Fibroblast of lung (primary cell): ENCODE measurements at regions not wholly inside any gene's neighbourhood (a gene's known extent, or its start where the extent isn't known, plus 50 kb on each side); places are given as distances from the start of the nearest gene placed in this dataset.

ENCODE experiments used
- EZH2 ChIP-seq: IDR thresholded peaks from 2 replicates; pipeline ENCODE4 v1.5.1; 2012; ENCODE audit warnings: low read length, control low read depth, mild to moderate bottlenecking; ENCODE audit errors: missing control alignments
- TF ChIP-seq, protein P1 (sequence below), 2 donors: IDR thresholded peaks in 1 of 2; conservative IDR thresholded peaks in 1 of 2; 1 replicate in 1 of 2; 2 replicates in 1 of 2; pipeline ENCODE4 v1.5.1; 2011 to 2012; ENCODE audit warnings: low read length in 2 of 2, control low read depth in 1 of 2, inconsistent platforms in 1 of 2, low read depth in 1 of 2, mild to moderate bottlenecking in 1 of 2

DNA sequence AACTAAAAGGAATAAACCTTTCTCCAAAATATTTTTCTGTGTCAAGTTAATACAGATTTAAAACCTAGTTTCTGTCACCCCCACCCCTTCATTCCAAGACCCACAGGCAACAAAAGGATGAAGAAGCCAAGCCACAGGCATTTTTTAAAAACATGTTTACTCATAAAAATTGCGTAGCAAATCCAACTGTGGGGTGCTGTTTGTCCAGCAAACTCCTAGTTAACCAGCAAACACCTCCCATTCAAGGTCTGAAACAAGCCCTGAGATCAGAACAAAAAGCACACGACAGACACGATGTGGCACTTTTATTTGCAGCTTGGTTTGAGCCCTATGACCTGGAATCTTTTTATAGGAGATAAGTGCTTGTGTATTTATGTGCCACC lies 149.9 kb upstream of the CAMK1G start:
- TF ChIP-seq, protein P1, sequence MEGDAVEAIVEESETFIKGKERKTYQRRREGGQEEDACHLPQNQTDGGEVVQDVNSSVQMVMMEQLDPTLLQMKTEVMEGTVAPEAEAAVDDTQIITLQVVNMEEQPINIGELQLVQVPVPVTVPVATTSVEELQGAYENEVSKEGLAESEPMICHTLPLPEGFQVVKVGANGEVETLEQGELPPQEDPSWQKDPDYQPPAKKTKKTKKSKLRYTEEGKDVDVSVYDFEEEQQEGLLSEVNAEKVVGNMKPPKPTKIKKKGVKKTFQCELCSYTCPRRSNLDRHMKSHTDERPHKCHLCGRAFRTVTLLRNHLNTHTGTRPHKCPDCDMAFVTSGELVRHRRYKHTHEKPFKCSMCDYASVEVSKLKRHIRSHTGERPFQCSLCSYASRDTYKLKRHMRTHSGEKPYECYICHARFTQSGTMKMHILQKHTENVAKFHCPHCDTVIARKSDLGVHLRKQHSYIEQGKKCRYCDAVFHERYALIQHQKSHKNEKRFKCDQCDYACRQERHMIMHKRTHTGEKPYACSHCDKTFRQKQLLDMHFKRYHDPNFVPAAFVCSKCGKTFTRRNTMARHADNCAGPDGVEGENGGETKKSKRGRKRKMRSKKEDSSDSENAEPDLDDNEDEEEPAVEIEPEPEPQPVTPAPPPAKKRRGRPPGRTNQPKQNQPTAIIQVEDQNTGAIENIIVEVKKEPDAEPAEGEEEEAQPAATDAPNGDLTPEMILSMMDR (conservative IDR thresholded peaks at IDR 0.05 in 1 of 2, IDR thresholded peaks at IDR 0.05 in 1 of 2; ENCODE audit: low read depth in 1 of 2, low read length in 2 of 2) = no peak
- no peak for TF ChIP-seq EZH2
